ENCODE measurements at regions not wholly inside any gene's neighbourhood (a gene's known extent, or its start where the extent isn't known, plus 50 kb on each side); places are given as distances from the start of the nearest gene placed in this dataset.

GRCh38 chr11:45507916-45508315 is 157.5 kb downstream of the CHST1 start:
- intact Hi-C loops (cut with micrococcal nuclease; ENCODE audit: unreplicated experiment) = no loop called here

GRCh38 chr11:45503311-45503710 is 162.1 kb downstream of the CHST1 start:
- BruUV-seq (replicated peaks) = no TSS peak
- no peak for TF ChIP-seq CTCF (conservative IDR thresholded peaks at IDR 0.05)
- TF ChIP-seq EZH2 (IDR thresholded peaks at IDR 0.05; ENCODE audit: low read depth) = no peak
- Histone ChIP-seq H3K36me3 (ENCODE audit: low read depth) (no peaks in the 10 kb centered on the region), H3K27ac (no peak overlapping the region), H3K79me2 (ENCODE audit: low read depth) (no peaks in the 10 kb centered on the region), H2AFZ (no peak overlapping the region), H3K9me2 (ENCODE audit: insufficient read depth) (no peaks in the 10 kb centered on the region), H3K4me1 (replicated peaks; ENCODE audit: insufficient read depth) (no peaks in the 10 kb centered on the region), H3K4me2 (no peak overlapping the region), H3F3A (ENCODE audit: insufficient read depth, low read depth) (no peaks in the 10 kb centered on the region), H3K4me3 (no peak overlapping the region), H3K27me3 (ENCODE audit: insufficient read depth, low read depth) (peaks cover 55% of the 10 kb centered on the region), H3K9me3 (ENCODE audit: insufficient read depth, low read depth) (no peaks in the 10 kb centered on the region), H4K20me1 (ENCODE audit: insufficient read depth) (no peaks in the 10 kb centered on the region)
- ChIA-PET POLR2A (ENCODE audit: unreplicated experiment) (no interaction called here), CTCF (no interaction called here)
- DNase-seq = no peak
- intact Hi-C loops (cut with micrococcal nuclease; ENCODE audit: unreplicated experiment) = no loop called here

More at GRCh38 chr11:45507916-45508315, 157.5 kb downstream of the CHST1 start:
- DNase-seq = no peak
- no TSS peak for BruUV-seq (replicated peaks)
- no peaks in the 10 kb centered on the region for H3K79me2 ChIP-seq (ENCODE audit: low read depth)
- H3K9me3 ChIP-seq (ENCODE audit: insufficient read depth, low read depth) = no peaks in the 10 kb centered on the region
- no peak overlapping the region for H2AFZ ChIP-seq
- POLR2A ChIA-PET (ENCODE audit: unreplicated experiment) = no interaction called here
- H3K36me3 ChIP-seq (ENCODE audit: low read depth) = no peaks in the 10 kb centered on the region
- no peaks in the 10 kb centered on the region for H3F3A ChIP-seq (ENCODE audit: insufficient read depth, low read depth)
- H3K4me3 ChIP-seq = no peak overlapping the region
- CTCF ChIA-PET = no interaction called here
- TF ChIP-seq CTCF (conservative IDR thresholded peaks at IDR 0.05) = no peak
- TF ChIP-seq EZH2 (IDR thresholded peaks at IDR 0.05; ENCODE audit: low read depth) = no peak
- H3K9me2 ChIP-seq (ENCODE audit: insufficient read depth) = no peaks in the 10 kb centered on the region
- no peaks in the 10 kb centered on the region for H3K4me1 ChIP-seq (replicated peaks; ENCODE audit: insufficient read depth)
- no peak overlapping the region for H3K27ac ChIP-seq
- H4K20me1 ChIP-seq (ENCODE audit: insufficient read depth) = no peaks in the 10 kb centered on the region
- peaks cover 73% of the 10 kb centered on the region for H3K27me3 ChIP-seq (ENCODE audit: insufficient read depth, low read depth)
- no peak overlapping the region for H3K4me2 ChIP-seq

- Histone ChIP-seq H4K20me1 (ENCODE audit: insufficient read depth) (no peaks in the 10 kb centered on the region), H3K79me2 (ENCODE audit: low read depth) (no peaks in the 10 kb centered on the region), H2AFZ (no peak overlapping the region), H3K4me2 (no peak overlapping the region), H3K9me3 (ENCODE audit: insufficient read depth, low read depth) (no peaks in the 10 kb centered on the region), H3F3A (ENCODE audit: insufficient read depth, low read depth) (no peaks in the 10 kb centered on the region), H3K4me1 (replicated peaks; ENCODE audit: insufficient read depth) (no peaks in the 10 kb centered on the region), H3K27ac (no peak overlapping the region), H3K27me3 (ENCODE audit: insufficient read depth, low read depth) (peaks cover 62% of the 10 kb centered on the region), H3K9me2 (ENCODE audit: insufficient read depth) (no peaks in the 10 kb centered on the region), H3K4me3 (no peak overlapping the region), H3K36me3 (ENCODE audit: low read depth) (no peaks in the 10 kb centered on the region)
- no TSS peak for BruUV-seq (replicated peaks)
- no peak for TF ChIP-seq CTCF (conservative IDR thresholded peaks at IDR 0.05)
- no peak for TF ChIP-seq EZH2 (IDR thresholded peaks at IDR 0.05; ENCODE audit: low read depth)
- DNase-seq = no peak
- intact Hi-C loops (cut with micrococcal nuclease; ENCODE audit: unreplicated experiment) = no loop called here
- POLR2A ChIA-PET (ENCODE audit: unreplicated experiment) = no interaction called here
- CTCF ChIA-PET = no interaction called here
Observed at GRCh38 chr11:45502226-45502545, 163.2 kb downstream of the CHST1 start.

Data from PC-9 (cell line).